ENCODE measurements at regions not wholly inside any gene's neighbourhood (a gene's known extent, or its start where the extent isn't known, plus 50 kb on each side); places are given as distances from the start of the nearest gene placed in this dataset.

DNA sequence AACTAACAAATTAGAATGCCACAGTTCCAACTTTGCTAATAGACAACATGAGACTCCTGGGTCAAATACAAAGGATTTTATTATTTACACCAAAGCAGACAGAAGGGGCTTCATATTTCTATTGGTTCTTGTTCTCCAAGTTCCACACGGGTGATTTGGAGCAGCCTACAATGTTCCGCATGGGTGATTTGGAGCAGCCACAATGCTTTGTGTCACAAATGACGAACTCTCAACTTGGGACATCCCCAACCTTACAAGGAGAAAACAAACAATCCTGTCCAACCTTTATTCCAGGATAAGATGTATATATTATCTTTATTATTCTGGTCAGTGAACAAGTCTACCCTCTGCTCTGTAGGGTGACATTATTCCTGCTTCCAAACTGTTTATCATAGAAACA lies 694.3 kb upstream of the MGAT4C start:
- TF ChIP-seq, protein P1, sequence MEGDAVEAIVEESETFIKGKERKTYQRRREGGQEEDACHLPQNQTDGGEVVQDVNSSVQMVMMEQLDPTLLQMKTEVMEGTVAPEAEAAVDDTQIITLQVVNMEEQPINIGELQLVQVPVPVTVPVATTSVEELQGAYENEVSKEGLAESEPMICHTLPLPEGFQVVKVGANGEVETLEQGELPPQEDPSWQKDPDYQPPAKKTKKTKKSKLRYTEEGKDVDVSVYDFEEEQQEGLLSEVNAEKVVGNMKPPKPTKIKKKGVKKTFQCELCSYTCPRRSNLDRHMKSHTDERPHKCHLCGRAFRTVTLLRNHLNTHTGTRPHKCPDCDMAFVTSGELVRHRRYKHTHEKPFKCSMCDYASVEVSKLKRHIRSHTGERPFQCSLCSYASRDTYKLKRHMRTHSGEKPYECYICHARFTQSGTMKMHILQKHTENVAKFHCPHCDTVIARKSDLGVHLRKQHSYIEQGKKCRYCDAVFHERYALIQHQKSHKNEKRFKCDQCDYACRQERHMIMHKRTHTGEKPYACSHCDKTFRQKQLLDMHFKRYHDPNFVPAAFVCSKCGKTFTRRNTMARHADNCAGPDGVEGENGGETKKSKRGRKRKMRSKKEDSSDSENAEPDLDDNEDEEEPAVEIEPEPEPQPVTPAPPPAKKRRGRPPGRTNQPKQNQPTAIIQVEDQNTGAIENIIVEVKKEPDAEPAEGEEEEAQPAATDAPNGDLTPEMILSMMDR (IDR thresholded peaks at IDR 0.05 in 8 of 11, conservative IDR thresholded peaks at IDR 0.05 in 3 of 11) = no peak
- no peak for TF ChIP-seq POLR2A (IDR thresholded peaks at IDR 0.05)
